ENCODE measurements at regions not wholly inside any gene's neighbourhood (a gene's known extent, or its start where the extent isn't known, plus 50 kb on each side); places are given as distances from the start of the nearest gene placed in this dataset.

DNA sequence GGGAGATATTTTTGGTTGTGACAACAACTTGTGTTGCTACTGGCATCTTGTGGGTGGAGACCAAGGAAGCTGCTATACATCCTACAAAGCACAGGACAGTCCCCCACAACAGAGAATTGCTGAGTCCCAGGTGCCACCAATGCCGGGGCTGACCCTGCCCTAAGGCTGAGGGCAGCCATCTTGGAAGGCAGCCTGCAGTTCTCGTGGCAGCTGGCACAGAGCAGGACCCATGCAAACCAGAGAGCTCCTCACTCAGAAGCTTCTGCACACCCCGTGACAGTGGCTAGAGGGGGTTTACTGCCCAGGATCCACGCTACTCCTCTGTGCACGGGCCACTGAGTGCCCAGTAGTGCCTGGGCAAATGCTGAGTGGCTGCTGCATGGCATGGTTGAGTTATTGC lies 143.4 kb downstream of the CTTN start:
- DNase-seq (ENCODE audit: low read depth, low spot score): no peak
- in situ Hi-C loops (cut with HindIII; ENCODE audit: low pct_unique_long_range_greater_than_20kb, low sequenced_read_pairs): no loop called here

DNA sequence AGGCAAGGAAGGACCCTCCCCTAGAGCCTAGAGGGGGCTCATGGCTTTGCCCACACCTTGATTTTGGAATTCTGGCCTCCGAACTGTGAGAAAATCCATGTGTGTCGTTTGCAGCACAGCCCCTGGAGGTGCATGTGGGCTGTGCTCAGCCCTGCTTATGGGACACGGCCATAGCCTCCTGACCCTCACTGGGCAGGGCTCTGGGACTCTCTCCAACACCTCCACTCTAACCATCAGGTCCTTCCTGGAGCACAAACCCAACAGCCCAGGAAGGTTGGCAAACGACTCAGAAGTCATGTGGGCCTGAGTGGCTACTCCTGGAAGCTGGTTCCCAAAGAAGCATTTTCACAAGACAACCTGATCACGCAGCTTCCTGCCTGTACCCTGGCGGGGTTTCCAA lies 144.1 kb downstream of the CTTN start:
- in situ Hi-C loops (cut with HindIII; ENCODE audit: low pct_unique_long_range_greater_than_20kb, low sequenced_read_pairs): no loop called here
- no peak for DNase-seq (ENCODE audit: low read depth, low spot score)

DNA sequence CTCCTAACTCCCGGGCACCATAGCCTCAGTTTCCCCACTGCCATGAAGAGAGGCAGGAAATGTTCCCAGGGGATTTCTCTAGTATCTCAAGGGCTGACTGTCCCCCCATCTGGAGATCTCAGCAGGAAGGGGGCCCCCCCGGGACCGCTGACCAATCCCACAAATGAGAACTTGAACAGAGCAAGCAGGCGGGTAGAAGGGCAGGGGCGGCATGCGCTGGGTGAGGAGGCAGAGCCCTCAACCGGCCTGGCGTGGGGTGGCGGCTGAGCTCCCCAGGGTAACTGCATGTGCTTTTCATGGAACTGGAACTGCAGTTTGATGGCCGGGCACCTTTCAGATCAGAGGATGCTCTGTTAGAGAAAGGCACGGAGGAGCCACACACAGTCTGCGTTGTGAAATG lies 144.5 kb downstream of the CTTN start:
- DNase-seq (ENCODE audit: low read depth, low spot score): no peak
- in situ Hi-C loops (cut with HindIII; ENCODE audit: low pct_unique_long_range_greater_than_20kb, low sequenced_read_pairs): no loop called here

DNA sequence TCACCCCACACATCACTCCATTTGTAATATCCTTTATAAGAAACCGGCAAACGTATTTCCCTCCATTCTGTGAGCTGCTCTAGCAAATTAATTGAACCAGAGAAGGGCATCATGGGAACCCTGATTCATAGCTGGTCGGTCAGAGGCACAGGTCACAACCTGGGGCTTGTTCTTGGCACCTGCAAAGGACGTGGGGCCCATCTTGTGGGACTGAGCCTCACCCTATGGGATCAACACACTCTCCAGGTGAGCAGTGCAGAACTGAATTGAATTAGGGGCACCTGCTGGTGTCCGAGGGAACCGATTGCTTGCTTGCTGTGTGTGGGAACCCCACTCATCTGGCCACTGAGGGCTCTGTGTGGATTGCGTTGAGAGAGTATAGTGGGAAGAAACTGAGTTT lies 145.3 kb downstream of the CTTN start:
- in situ Hi-C loops (cut with HindIII; ENCODE audit: low pct_unique_long_range_greater_than_20kb, low sequenced_read_pairs): no loop called here
- DNase-seq (ENCODE audit: low read depth, low spot score): no peak

DNA sequence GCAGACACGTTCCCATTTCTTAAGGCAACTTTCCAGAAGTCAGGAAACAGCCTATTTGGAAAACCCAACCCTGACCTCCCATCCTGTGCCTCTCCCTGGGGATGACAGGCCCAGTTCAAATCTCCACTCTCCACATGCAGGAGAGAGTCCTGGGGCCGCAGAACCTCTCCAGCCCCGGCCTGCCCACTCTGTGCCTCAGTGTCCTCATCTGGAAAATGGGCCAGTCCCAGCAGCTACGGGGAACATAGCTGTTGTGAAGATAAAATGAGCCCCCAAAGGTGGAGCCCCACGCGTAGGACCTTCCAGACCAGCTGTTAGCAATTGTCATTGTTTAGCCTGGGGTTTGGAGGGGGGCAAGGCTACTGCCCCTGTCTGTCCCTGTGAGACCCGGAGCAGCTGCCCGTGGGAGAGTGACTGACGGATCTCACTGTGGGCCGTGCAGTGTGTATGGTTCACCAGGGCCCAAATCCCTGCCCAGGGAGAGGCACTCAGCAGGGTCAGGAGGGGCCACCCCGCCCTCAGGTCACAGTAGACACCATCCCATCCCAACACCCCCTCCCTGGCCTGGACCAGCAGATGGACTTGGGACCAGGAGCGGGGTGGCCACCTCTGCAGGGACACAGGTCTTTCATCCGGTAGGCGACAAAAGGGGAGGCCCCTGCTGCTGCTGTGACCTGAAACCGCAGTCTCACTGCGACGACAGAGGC lies 145.9 kb downstream of the CTTN start:
- DNase-seq (ENCODE audit: low read depth, low spot score): no peak
- in situ Hi-C loops (cut with HindIII; ENCODE audit: low pct_unique_long_range_greater_than_20kb, low sequenced_read_pairs): no loop called here

DNA sequence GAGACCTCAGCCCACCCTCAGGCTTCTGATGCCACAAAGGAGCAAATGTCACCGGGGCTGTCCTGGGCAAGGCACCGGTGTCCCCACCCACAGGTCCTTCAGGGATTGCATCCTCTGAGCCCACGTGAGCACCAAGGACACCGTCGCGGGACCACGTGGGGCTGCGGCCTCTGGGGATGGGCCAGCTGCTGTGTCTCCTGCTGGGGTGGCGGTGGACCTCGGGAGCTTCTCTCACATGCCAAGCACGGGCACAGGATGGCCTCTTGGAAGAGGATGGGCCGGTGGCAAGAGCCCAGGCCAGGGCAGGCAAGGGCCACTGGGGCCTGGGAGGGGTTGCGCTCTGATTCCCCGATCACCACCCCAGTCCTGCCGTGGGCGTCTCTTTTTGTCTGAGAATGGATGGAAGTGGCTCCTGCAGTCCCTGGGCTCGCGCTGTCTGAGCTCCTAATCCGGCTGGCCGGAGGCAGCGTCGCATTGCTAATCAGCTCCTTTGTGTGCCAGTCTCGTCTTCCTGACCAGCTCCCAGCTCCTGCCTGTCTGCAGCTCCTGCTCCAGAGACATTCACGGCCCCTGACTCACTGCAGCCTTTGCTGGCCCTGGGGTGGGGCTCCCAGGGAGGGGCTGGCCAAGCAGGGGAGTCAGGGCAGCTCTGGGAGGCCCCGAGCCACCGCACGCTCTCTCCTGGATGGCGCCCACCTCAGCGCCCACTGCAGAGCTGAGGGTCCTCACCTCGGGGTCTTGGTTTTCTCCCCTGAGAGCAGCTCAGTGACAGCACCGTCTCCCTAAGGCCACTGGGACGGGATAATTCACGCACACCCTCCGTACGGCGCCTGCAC lies 146.7 kb downstream of the CTTN start:
- no peak for DNase-seq (ENCODE audit: low read depth, low spot score)
- in situ Hi-C loops (cut with HindIII; ENCODE audit: low pct_unique_long_range_greater_than_20kb, low sequenced_read_pairs): no loop called here

DNA sequence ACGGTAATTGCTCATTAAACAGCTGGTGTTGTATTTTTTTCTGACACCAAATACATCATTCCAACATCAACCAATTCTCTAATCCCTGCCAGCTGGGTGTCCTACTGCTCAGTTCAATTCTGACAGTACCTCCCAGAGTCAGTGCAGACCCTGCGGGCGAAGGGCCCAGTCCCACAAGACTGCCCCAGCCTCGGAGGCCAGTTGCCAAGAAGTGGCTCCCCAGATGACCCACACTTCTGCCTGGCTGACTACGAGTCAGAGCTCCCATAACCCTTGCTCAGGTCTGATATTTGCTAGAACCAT lies 147.2 kb downstream of the CTTN start:
- in situ Hi-C loops (cut with HindIII; ENCODE audit: low pct_unique_long_range_greater_than_20kb, low sequenced_read_pairs): no loop called here
- DNase-seq (ENCODE audit: low read depth, low spot score): no peak

DNA sequence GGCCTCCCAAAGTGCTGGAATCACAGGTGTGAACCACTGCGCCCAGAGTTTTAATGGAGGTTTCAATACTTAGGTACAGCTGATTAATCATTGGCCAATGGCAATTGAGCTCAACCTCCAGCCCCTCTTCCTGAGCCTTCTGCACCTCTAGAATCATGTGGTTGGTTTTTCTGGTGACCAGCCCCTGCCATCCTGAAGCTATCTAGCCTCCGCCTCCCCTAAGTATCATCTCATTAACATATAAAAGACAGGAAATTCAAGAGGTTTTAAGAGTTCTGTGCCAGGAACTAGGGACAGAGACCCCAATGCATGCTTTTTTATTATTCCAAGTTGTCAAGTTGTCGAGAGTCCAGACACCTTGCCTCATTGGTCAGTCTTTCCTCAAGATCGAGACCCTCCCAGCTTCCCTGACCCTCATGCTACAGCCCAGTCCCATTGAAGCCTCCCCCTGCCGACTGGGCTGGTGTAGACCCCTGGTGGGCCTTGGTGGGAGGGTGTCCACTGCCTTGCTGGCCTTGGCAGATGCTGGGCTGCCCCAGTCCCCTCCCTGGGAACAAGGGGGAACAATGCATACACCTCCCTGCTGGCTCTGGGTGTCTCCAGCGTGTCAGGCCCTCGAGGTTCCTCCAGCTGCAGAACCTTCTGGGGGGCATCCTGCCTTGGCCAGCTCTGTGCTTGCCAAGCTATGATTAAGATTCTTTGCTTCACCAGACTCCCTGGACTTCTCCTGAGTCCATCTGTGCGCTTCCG lies 148.0 kb downstream of the CTTN start:
- no peak for DNase-seq (ENCODE audit: low read depth, low spot score)
- in situ Hi-C loops (cut with HindIII; ENCODE audit: low pct_unique_long_range_greater_than_20kb, low sequenced_read_pairs): no loop called here

DNA sequence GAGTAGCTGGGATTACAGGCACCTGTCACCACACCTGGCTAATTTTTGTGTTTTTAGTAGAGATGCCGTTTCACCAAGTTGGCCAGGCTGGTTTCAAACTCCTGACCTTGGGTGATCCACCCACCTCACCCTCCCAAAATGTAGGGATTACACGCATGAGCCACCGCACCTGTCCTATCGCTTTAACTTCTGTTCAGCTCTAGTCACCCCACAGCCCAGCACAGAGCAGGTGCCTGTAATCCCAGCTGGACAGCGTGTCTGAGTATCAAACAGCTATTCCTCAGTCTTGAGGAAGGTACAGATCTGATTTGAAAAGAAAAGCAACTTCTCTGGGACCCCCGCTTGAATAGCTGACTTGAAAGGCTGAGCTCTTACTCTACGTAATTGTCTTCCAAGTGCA lies 149.1 kb downstream of the CTTN start:
- DNase-seq (ENCODE audit: low read depth, low spot score): no peak
- in situ Hi-C loops (cut with HindIII; ENCODE audit: low pct_unique_long_range_greater_than_20kb, low sequenced_read_pairs): no loop called here

DNA sequence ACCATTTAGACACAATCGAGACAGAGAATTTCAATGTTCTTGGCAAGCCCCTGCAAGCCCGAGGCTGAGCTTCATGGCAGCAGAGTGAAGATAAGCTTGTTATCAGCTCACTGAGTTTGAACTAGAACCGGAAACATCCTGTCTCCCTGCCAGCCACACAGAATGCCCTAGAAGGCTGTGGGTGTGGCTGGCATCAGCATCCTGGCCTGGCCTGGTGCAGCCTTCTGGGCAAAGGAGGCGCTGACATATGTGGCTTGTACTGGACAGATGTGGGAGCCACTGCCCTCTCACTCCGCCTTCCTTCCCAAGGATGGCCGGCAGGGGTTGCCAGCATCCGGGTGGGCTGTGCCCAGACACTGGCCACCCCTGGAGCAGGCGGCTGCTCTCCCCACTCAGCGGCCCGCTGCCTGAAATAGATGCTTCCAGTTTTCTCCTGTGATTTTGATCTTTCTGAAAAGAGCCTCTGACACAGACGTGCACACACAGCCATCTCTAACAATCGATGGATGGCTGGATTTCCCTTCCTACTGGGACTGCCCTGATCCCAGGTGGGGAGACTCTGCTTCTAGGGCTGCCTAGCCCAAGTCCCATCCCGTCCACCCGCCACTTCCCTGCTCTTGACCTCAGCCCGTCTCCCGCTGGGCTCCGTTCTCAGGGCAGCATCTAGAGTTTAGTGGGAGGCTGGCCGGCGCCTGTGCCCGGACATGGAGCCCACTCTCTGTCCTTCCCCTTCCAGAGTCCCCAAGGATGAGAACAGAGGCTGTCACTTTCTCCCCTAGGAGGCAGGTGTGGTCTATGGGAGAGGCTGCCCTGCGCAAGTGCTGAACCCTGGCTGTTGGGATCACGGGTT lies 149.7 kb downstream of the CTTN start:
- DNase-seq (ENCODE audit: low read depth, low spot score): peak; percentile 42
- in situ Hi-C loops (cut with HindIII; ENCODE audit: low pct_unique_long_range_greater_than_20kb, low sequenced_read_pairs): no loop called here

DNA sequence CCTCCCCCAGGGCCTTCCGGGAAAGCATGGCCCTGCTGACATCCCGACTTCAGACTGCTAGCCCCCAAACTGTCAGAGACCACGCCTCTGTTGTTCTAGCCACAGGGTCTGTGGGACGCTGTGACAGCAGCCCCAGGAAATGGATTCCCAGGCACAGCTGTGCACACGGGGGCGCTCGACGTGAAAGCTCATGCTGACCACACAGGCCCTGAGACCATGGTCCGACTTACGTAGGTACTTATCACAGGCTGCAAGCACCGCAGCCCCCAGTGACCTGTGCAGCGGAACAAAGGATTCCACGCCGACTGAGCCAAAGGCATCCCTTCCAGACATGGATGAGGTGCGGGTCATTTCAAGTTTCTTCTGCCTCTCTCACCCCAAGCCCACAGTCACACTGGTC lies 150.6 kb downstream of the CTTN start:
- in situ Hi-C loops (cut with HindIII; ENCODE audit: low pct_unique_long_range_greater_than_20kb, low sequenced_read_pairs): no loop called here
- peak; percentile 56 for DNase-seq (ENCODE audit: low read depth, low spot score)

DNA sequence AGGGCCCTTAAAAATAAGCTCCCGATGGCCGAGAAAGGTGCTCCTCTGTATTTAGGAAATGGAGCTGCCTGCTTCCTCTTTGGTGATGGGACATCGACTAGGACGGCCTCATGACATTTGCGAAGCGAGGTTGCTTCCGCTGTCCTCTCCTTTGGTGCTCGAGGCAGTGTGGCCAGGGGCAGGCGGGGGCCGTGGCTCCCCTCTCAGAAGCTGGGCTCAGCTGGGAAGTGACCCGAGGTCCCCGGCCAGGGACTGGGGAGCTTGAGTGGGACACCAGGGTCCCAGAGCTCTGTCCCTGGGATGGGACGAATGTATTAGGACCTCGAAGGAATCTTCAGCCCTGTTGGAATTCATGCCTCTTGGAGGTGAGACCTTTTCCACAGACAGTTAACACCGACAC lies 151.1 kb downstream of the CTTN start:
- in situ Hi-C loops (cut with HindIII; ENCODE audit: low pct_unique_long_range_greater_than_20kb, low sequenced_read_pairs): no loop called here
- no peak for DNase-seq (ENCODE audit: low read depth, low spot score)

DNA sequence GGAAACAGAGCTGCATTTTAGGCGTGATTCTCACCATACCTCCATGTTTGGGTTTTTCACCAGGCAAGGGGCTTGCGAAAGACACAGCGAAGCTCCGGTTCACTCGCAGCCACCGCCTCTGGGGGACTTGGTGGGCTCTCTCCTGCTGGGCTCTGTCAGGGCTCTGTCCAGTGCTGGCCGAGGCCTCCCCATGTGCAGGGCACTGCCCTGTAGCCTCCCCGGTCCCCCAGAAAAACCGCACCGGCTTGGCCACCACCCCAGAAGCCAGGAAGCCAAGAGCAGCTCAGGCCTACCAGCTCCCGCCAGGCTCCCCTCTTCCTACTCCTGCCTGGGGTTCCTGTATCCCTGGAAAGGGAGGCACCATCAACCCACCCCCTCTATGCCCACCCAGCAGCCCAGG lies 151.5 kb downstream of the CTTN start:
- no peak for DNase-seq (ENCODE audit: low read depth, low spot score)
- in situ Hi-C loops (cut with HindIII; ENCODE audit: low pct_unique_long_range_greater_than_20kb, low sequenced_read_pairs): no loop called here

DNA sequence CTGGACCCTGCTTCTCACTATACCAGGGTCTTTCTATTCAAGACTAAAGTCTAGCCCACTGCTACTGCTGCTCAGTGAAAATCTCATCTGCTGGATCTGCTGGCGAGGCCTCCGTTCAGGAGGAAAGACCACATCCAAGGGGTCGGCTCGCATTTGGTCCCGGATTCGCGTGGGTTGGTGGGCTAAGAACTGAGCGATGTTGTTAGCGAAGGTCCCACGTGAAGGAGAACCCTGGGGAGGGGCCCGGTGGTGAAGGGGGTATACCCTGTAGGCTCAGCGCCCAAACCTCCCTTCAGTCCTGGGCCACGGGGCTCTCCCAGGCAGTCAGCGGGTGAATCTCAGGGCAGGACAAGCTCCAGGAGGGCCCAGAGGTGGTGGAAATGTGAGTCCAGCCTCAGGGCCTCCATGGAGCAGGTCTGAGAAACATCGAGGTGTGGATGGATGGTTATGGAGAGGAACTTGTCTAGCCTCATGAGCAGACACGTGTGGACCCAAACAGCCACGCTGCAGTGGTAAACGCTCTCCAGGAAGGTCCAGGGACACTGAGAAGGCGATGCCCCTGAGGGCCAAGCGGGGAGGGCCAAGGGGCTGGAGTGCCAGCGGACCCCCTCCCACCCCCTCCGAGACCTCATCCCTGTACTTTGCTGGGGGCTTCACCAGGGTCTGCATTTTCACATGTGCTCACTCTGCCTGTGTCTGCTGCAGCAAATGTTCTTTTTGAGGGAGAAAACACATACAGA lies 152.3 kb downstream of the CTTN start:
- in situ Hi-C loops (cut with HindIII; ENCODE audit: low pct_unique_long_range_greater_than_20kb, low sequenced_read_pairs): no loop called here
- DNase-seq (ENCODE audit: low read depth, low spot score): no peak

DNA sequence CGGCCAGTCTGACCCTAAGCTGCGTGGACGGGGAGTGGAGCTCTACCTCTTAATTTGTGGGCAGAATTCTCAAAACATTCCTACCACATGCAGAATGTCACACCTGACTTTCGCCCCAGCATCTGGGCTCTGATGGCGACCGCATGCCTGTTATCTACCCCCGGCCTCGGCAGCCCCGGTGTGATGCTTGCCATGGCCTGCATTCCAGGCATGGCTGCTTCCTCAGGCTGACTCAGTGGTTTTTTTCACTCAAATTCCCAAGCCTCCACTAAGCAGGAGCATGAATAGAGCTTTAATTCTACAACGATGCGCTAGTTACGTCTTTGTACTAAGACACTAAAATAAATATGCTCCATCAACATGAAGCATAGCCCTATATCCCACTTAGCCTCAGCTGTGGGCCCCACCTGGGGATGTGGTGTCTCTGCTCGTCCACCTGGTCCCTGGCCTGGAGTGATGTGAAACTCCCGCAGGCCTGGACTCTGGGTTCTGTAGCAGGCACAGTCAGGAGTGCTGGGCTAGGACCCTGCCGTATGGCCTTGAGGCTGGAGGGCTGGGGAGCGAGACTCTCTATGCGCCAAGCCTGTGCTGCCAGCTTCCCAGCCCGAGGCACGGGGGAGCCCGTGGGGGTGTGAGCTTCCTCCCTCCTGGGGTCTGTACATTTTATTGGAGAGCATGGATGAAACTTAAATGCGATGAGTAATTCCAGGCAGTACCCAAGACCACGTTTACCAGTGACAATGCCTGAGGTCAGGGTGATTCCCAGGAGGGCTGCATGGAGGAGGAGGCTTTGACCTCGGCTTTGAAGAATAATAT lies 153.2 kb downstream of the CTTN start:
- no peak for DNase-seq (ENCODE audit: low read depth, low spot score)
- in situ Hi-C loops (cut with HindIII; ENCODE audit: low pct_unique_long_range_greater_than_20kb, low sequenced_read_pairs): no loop called here

Data from SK-MEL-5 (cell line).